ENCODE measurements at regions not wholly inside any gene's neighbourhood (a gene's known extent, or its start where the extent isn't known, plus 50 kb on each side); places are given as distances from the start of the nearest gene placed in this dataset.

DNA sequence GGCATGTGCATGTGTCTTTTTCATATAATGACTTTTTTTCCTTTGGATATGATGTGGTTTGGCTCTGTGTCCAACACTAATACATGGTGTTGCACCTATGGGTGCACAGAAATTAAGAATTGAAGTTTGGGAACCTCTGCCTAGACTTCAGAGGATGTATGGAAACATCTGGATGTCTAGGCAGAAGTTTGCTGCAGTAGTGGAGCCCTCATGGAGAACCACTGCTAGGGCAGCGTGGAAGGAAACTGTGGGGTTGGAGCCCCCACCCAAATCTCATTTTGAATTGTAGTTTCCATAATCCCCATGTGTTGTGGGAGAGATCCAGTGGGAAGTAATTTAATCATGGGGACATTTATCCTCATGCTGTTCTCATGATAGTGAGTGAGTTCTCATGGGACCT, 235.0 kb upstream of the TRPC7 start:
- TF ChIP-seq CTCF (IDR thresholded peaks at IDR 0.05; ENCODE audit: borderline replicate concordance, extremely low read depth, low read length, poor library complexity, severe bottlenecking) (no peak), EZH2 (IDR thresholded peaks at IDR 0.05; ENCODE audit: borderline replicate concordance, low read depth, low read length, severe bottlenecking) (no peak)

All from DND-41 (cell line).